Adipocyte (in vitro differentiated cells): ENCODE measurements at regions not wholly inside any gene's neighbourhood (a gene's known extent, or its start where the extent isn't known, plus 50 kb on each side); places are given as distances from the start of the nearest gene placed in this dataset.

Experiments
- DNase-seq: peaks from one replicate; pipeline ENCODE4 v3.0.0-alpha.2; 2015; ENCODE audit warnings: low read depth
- H3K27me3 ChIP-seq: replicated peaks from 2 replicates; pipeline ENCODE4 v1.7.0; 2013; ENCODE audit warnings: mild to moderate bottlenecking, low read length, moderate library complexity; ENCODE audit not compliant: control insufficient read depth, insufficient read depth
- H3K36me3 ChIP-seq: 2 replicates; pipeline ENCODE4 v1.7.0; 2013; ENCODE audit warnings: low read length, mild to moderate bottlenecking, moderate library complexity; ENCODE audit not compliant: control insufficient read depth, insufficient read depth, severe bottlenecking
- H3K4me1 ChIP-seq: 2 replicates; pipeline ENCODE4 v1.7.0; 2013; ENCODE audit warnings: mild to moderate bottlenecking, low read length, moderate library complexity; ENCODE audit not compliant: control insufficient read depth, insufficient read depth
- H3K4me3 ChIP-seq: 2 replicates; pipeline ENCODE4 v1.7.0; 2013; ENCODE audit warnings: mild to moderate bottlenecking, low read length, moderate library complexity
- H3K9ac ChIP-seq: 2 replicates; pipeline ENCODE4 v1.7.0; 2013; ENCODE audit warnings: mild to moderate bottlenecking, low read length, moderate library complexity
- H3K9me3 ChIP-seq: 2 replicates; pipeline ENCODE4 v1.7.0; 2013; ENCODE audit warnings: mild to moderate bottlenecking, low read length, moderate library complexity; ENCODE audit not compliant: control insufficient read depth

DNA sequence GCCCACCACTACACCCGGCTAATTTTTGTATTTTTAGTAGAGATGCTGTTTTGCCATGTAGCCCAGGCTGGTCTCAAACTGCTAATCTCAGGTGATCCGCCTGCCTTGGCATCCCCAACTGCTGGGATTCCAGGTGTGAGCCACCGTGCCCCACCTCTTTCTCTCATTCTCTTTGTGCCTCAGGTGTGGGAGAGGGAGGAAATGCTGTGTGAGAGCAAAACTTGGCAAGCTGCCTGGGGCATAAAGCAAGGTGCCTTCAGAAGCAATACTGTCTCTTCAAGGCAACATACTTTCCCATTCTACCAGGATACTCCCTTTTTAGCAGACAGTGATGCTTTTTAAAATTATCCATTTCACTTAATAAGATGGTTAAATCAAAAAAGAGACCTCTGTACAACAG, 53.2 kb upstream of the RFC3 start:
- Histone ChIP-seq H3K4me1 (no peaks in the 10 kb centered on the region), H3K9me3 (no peaks in the 10 kb centered on the region), H3K4me3 (no peak overlapping the region), H3K9ac (no peak overlapping the region), H3K36me3 (no peaks in the 10 kb centered on the region), H3K27me3 (no peaks in the 10 kb centered on the region)
- DNase-seq = no peak

DNA sequence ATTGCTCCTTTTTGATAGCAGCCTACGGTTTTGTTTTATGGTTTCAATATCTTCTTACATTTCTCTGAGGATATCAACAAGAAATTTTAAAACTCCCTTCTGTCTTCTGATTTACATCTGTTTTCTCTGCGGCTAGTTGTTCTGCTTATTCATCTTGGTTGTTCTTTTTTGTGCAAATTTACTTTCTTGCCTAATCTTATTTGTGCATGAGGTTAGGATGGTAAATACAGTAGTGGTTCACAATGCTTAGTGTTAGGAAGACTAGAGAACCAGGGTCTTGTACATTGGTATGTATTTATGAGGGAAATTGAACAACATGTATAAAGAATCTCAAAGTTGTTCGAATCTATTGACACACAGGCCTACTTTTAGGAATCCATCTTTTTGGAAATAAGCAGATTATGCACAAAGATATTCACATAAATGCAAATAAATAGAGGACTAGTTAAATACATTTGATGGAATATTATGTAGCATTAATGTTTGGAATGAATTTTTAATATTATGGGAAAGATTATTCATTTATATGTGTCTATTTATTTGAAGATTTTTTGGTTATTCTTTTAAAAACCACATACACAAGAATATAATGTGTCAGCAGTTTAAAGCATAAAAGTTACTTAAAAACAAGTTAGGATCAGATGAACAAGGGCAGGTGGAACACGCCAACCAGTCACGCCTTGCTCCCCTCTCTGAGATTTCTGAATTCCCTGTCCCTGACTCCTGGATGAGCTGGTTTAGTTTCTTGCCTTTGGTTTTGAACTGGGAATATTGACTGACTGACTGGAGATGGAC, 51.4 kb upstream of the RFC3 start:
- Histone ChIP-seq H3K36me3 (no peaks in the 10 kb centered on the region), H3K27me3 (no peaks in the 10 kb centered on the region), H3K9me3 (no peaks in the 10 kb centered on the region), H3K9ac (no peak overlapping the region), H3K4me1 (no peaks in the 10 kb centered on the region), H3K4me3 (no peak overlapping the region)
- DNase-seq = no peak

- Histone ChIP-seq H3K27me3 (no peaks in the 10 kb centered on the region), H3K9ac (no peak overlapping the region), H3K36me3 (no peaks in the 10 kb centered on the region), H3K9me3 (no peaks in the 10 kb centered on the region), H3K4me3 (no peak overlapping the region), H3K4me1 (no peaks in the 10 kb centered on the region)
- DNase-seq = no peak
Measured at GRCh38 chr13:33767140-33767539, 50.8 kb upstream of the RFC3 start.
